HG03045 (cell line): ENCODE measurements at regions not wholly inside any gene's neighbourhood (a gene's known extent, or its start where the extent isn't known, plus 50 kb on each side); places are given as distances from the start of the nearest gene placed in this dataset.
A peak's percentile ranks its signal among the peaks of the same experiment; 100 is the strongest.
"Not testable (repeated sequence)": the region's sequence is repeated elsewhere in the genome, so short reads cannot be mapped to it uniquely, and the experiment has no call there.

Experiments
- ATAC-seq: cut with Tn5 transposase; IDR thresholded peaks from one replicate; pipeline ENCODE4 v1.9.1; 2021; ENCODE audit warnings: mild to moderate bottlenecking, moderate library complexity; ENCODE audit not compliant: unreplicated experiment

DNA sequence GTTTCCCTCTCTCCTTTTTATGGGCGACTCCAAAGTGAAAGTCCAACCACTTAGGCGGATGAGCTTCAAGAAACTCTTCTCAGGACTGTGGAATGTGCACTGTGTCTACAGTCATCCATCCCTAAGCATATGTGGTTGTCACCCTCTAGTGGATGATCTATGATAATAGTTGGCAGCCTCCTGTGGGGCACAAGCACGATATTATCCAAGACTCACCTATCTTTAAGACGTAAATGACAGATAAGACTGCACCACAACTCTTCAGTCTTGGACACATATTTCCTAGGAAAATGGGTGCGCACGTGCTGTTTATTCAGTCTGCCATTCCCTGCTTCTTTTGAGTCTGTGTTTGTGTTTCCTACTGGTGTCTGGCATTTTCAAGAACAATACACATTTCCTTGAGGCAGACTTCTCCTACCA lies 145.5 kb upstream of the CTAGE1 start:
- peak; percentile 52 for ATAC-seq

DNA sequence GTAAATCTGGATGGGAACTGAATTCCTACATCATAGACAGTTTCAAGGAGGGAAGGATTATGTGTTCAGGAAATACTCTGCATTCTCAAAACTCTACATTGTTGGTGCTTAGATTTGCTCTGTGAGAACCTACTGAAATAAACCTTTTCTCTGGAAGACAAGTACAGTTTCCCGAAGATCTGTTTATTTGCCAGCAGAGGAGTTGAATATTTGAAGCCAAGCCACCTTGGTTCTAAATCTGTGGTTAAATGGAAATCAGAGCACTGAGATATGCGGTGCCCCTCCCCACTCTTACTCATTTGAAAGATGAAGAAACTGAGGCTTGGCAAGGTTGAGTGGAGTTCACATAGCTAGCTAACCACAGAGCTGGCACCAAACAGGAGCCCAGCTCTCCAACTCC lies 146.3 kb upstream of the CTAGE1 start:
- ATAC-seq = no peak

DNA sequence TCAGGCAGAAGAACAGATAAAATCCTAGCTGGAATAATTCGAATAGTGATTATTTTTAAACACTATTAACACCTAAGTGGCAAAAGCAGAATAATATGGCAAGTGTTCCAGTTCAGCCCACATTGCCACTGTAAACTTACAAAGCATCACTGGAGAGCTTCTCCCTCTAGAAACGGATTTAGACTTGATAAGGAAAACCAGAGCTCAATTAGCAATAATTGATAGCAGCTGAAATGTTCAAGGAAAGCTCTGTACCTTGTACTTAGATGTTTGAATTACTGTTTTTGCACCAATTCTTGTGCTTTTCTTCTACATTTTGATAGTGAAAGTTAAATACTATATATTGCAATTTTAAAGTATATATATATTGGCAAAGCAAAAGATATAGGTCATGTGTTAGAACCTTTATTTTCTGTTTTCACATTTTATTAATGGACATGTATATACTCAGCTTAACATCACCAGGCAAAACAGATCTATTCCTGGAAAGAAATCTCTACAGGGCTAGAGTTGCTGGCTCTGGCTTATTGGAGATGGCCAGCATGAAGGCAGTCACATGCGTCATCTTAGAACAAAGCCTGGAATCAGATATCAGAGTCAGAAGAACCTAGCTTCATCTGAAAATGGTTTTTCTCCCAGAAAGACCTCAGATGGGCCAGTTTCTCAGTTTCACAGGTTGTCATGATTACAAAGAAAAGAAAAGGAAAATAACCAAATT lies 149.1 kb upstream of the CTAGE1 start:
- no peak for ATAC-seq

DNA sequence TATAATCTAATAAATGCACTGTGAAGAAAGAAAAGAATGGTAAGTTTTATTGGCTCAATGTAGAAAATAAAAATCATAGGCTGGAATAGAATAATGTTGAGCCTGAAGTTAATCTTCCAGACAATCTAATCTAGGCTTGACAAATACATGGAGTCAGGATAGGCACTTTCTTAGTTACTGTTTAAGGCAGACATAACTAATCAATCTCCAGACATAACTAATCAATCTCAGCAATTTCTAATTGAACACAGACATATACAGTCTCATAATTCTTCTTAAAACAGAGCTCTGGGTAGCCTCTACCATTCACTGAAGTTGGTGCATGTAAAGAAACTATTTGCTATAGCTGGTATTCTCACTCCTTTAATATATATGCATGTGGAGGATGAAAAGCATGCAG lies 150.1 kb upstream of the CTAGE1 start:
- no peak for ATAC-seq

DNA sequence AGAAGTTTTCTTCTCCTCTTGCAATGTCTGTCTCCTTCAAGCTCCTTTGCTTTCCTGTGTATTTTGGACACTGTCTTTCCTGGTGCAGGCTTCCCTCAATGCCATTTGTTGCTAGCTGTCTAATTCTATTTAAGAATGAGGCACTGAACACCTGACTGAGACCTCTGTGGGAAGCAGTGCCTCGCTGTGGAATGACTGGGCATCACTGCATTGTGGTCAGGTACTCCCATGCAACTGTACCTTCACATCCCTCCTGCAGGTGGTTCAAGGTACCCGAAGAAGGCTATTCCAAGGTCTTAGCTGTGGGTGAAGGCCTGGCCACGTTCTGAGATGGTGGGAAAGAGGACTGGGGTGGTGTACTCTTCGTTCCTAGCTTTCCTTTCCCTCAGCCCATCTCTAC lies 152.8 kb upstream of the CTAGE1 start:
- ATAC-seq = no peak

DNA sequence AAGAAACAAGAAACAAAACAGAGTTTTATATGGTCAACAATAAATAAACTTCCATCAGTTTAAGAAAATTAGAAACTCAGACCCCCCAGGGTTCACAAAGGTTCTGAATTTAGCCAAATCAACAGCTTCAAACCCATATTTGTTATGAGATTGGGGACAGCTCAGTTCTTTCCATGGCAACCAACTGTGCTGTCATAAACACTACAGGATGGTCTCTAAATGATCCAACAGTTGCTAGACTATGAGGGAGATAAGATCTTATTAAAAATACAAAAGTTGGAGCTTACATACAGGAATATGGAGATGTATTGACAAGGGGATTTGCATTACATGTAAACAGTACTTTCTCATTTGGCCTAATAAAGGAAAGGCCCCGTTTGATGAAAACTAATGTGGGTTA lies 154.6 kb upstream of the CTAGE1 start:
- ATAC-seq = no peak

- ATAC-seq = no peak
Measured at GRCh38 chr18:22579271-22579670, 161.6 kb upstream of the CTAGE1 start.

DNA sequence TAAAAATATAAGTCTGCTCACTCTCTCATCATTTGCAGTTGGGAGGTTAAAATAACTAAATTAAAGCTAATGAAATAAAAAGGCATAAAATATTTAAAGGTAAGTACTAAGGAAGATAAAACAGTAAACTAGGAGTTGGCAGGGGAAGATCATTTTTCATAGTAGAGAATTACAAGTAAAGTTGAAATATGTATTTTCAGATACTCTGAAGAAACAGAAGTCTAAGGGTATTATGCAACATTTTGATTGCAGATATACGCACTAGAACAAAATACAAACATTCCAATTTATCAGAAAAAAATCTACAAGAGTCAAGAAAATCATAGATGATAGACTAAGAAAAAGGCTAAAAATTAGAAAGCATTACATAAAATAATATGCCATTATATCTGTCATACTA lies 167.6 kb upstream of the CTAGE1 start:
- ATAC-seq = no peak

- no peak for ATAC-seq
Measured at GRCh38 chr18:22585821-22586220, 168.1 kb upstream of the CTAGE1 start.

GRCh38 chr18:22591222-22591621 lies 173.5 kb upstream of the CTAGE1 start:
- ATAC-seq = no peak

GRCh38 chr18:22594155-22594690 lies 176.5 kb upstream of the CTAGE1 start:
- no peak for ATAC-seq

DNA sequence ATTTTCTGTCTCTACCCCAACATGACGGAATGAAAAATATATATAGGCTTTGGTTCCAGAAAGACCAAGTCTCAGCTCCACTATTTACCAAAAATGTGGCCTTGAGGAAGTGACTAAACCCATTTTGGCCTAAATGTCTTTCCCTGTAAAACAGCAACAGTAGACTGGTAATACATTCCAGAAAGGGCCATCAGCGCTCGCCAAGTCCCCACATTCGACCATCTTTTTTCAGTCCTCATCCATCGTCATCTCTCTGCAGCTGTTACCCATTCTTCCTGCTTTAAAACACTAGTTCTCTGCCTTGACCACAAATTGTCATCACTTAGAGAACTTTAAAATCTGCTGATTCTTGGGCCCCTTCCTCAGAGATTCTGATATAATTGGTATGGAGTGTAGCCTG lies 183.8 kb upstream of the CTAGE1 start:
- ATAC-seq = no peak

DNA sequence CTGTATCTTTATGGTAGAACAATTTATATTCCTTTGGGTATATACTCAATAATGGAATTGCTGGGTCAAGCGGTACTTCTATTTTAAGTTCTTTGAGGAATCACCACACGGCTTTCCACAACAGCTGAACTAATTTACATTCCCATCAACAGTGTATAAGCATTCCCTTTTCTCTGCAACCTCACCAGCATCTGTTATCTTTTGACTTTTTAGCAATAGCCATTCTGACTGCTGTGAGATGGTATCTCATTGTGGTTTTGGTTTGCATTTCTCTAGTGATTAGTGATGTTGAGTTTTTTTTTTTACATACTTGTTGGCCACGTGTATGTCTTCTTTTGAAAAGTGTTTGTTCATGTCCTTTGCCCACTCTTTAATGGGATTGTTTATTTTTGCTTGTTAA lies 184.7 kb upstream of the CTAGE1 start:
- not testable (repeated sequence) for ATAC-seq

GRCh38 chr18:22603902-22604301 lies 186.2 kb upstream of the CTAGE1 start:
- no peak for ATAC-seq

GRCh38 chr18:22604390-22604985 lies 186.8 kb upstream of the CTAGE1 start:
- no peak for ATAC-seq

- no peak for ATAC-seq
Measured at GRCh38 chr18:22604986-22605421, 187.3 kb upstream of the CTAGE1 start.

GRCh38 chr18:22605736-22606135 lies 188.0 kb upstream of the CTAGE1 start:
- ATAC-seq = no peak

- no peak for ATAC-seq
Measured at GRCh38 chr18:22606563-22607283, 189.0 kb upstream of the CTAGE1 start.

- no peak for ATAC-seq
Measured at GRCh38 chr18:22607284-22607635, 189.5 kb upstream of the CTAGE1 start.

GRCh38 chr18:22608847-22609246 lies 191.1 kb upstream of the CTAGE1 start:
- ATAC-seq = no peak

DNA sequence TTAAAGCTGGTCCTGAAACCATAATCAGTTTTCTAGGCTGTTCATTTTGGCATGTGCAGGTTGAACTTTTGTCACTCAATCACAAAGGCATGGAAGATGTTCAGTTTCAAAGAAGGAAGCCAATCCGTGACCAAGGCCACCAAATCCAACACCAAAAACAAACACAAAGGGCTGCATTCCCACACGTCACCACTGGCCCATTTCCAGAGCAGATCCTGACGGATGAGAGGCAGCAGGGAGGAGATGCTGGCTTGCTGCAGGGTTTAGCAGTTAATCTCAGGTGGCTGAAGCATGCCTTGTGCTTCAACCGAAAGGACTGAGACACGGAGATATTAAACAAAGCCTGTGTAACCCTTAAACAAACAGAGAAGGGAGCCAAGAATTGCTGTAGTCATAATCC lies 191.9 kb upstream of the CTAGE1 start:
- no peak for ATAC-seq
